Esophagus muscularis mucosa (tissue), 4 donors: ENCODE measurements at regions not wholly inside any gene's neighbourhood (a gene's known extent, or its start where the extent isn't known, plus 50 kb on each side); places are given as distances from the start of the nearest gene placed in this dataset.
A peak's percentile ranks its signal among the peaks of the same experiment; 100 is the strongest.

Experiments used
- DNase-seq: peaks from one replicate; pipeline ENCODE4 v3.0.0-alpha.2; 2017; ENCODE audit errors: extremely low spot score
- H3K27ac ChIP-seq, 4 donors: fragments of 200-600 bp; sonication (generic); replicated peaks in 1 of 4; 1 replicate in 3 of 4; 2 replicates in 1 of 4; pipeline ENCODE4 v1.5.1; 2016 to 2019; ENCODE audit warnings: mild to moderate bottlenecking in 1 of 4
- H3K27me3 ChIP-seq, 4 donors: fragments of 200-600 bp; sonication (generic); one replicate each; pipeline versions ENCODE4 v1.5.1 to v1.6.0; 2016 to 2019
- H3K36me3 ChIP-seq, 4 donors: fragments of 200-600 bp; sonication (generic); one replicate each; pipeline ENCODE4 v1.5.1; 2016 to 2019
- H3K4me1 ChIP-seq, 4 donors: fragments of 200-600 bp; sonication (generic); one replicate each; pipeline ENCODE4 v1.5.1; 2016 to 2019
- H3K4me3 ChIP-seq, 4 donors: fragments of 200-600 bp; sonication (generic); 1 replicate in 2 of 4; 2 replicates in 2 of 4; pipeline ENCODE4 v1.5.1; 2016 to 2019; ENCODE audit warnings: mild to moderate bottlenecking in 4 of 4, moderate library complexity in 1 of 4
- H3K9me3 ChIP-seq, 4 donors: fragments of 200-600 bp; sonication (generic); 1 replicate in 3 of 4; 2 replicates in 1 of 4; pipeline ENCODE4 v1.5.1; 2016 to 2019
- CTCF ChIP-seq, 3 experiments: fragments of 200-600 bp in 2 of 3; fragments of 450-650 bp in 1 of 3; sonication (generic) in 2 of 3; IDR thresholded peaks; one replicate each; pipeline ENCODE4 v1.5.1; 2017 to 2019; ENCODE audit warnings: antibody characterized with exemption in 3 of 3, mild to moderate bottlenecking in 2 of 3, moderate library complexity in 1 of 3
- EP300 ChIP-seq: sonication (generic); formaldehyde crosslinking; IDR thresholded peaks from one replicate; pipeline ENCODE4 v1.6.1; 2017; ENCODE audit warnings: antibody characterized with exemption
- POLR2A ChIP-seq: fragments of 450-650 bp; IDR thresholded peaks from one replicate; pipeline ENCODE4 v1.6.1; 2017; ENCODE audit warnings: antibody characterized with exemption, moderate library complexity, mild to moderate bottlenecking, low read depth
- POLR2AphosphoS5 ChIP-seq, 2 donors: sonication (generic); formaldehyde crosslinking; IDR thresholded peaks; one replicate each; pipeline ENCODE4 v1.6.1; 2017; ENCODE audit warnings: antibody characterized with exemption in 2 of 2
- WGBS: methylation state at CpG from one replicate; pipeline ENCODE4 v1.1.5; 2018; 5-methylcytosine and 5-hydroxymethylcytosine counted together
- intact Hi-C: fragments of 100-400 bp; cut with DNase I; formaldehyde crosslinking; loops from one replicate; pipeline ENCODE4 v1.15.1; 2023

- Histone ChIP-seq H3K27me3 (no peaks in the 10 kb centered on the region), H3K4me1 (peaks cover 14 to 18% (median 15%) of the 10 kb centered on the region in 4 donors), H3K36me3 (no peaks in the 10 kb centered on the region), H3K9me3 (no peaks in the 10 kb centered on the region), H3K4me3 (no peak overlapping the region), H3K27ac (peak overlapping the region in 1 of 4 donors; percentile 53)
- intact Hi-C loops = no loop called here
- DNase-seq = no peak
- TF ChIP-seq POLR2AphosphoS5 (IDR thresholded peaks at IDR 0.05) = no peak
- TF ChIP-seq EP300 = no peak
- TF ChIP-seq CTCF (IDR thresholded peaks at IDR 0.05) = no peak
- TF ChIP-seq POLR2A = no peak
- 84% methylated on average over 4 of the region's 4 CpGs for WGBS
These were observed 125.5 kb upstream of the ARHGAP5 start for GRCh38 chr14:31951638-31951964.

- Histone ChIP-seq H3K27ac (no peak overlapping the region), H3K4me3 (no peak overlapping the region), H3K36me3 (no peaks in the 10 kb centered on the region), H3K9me3 (no peaks in the 10 kb centered on the region), H3K27me3 (no peaks in the 10 kb centered on the region), H3K4me1 (peaks cover 14 to 18% (median 15%) of the 10 kb centered on the region in 4 donors)
- intact Hi-C loops = no loop called here
- TF ChIP-seq CTCF (IDR thresholded peaks at IDR 0.05) = no peak
- TF ChIP-seq POLR2A = no peak
- no peak for TF ChIP-seq EP300
- TF ChIP-seq POLR2AphosphoS5 (IDR thresholded peaks at IDR 0.05) = no peak
- 100% methylated on average over 1 of the region's 1 CpG for WGBS
- DNase-seq = no peak
These were observed 124.5 kb upstream of the ARHGAP5 start for GRCh38 chr14:31952573-31952972.

- Histone ChIP-seq H3K36me3 (no peaks in the 10 kb centered on the region), H3K4me3 (no peak overlapping the region), H3K9me3 (no peaks in the 10 kb centered on the region), H3K27ac (no peak overlapping the region), H3K4me1 (peaks cover 13 to 16% (median 14%) of the 10 kb centered on the region in 4 donors), H3K27me3 (no peaks in the 10 kb centered on the region)
- intact Hi-C loops = no loop called here
- TF ChIP-seq POLR2A (no peak), EP300 (no peak), CTCF (IDR thresholded peaks at IDR 0.05) (no peak), POLR2AphosphoS5 (IDR thresholded peaks at IDR 0.05) (no peak)
- WGBS = 94% methylated on average over 6 of the region's 6 CpGs
- no peak for DNase-seq
These were observed 123.9 kb upstream of the ARHGAP5 start for GRCh38 chr14:31953210-31953609.

- H3K27ac ChIP-seq = no peak overlapping the region
- H3K4me3 ChIP-seq = no peak overlapping the region
- intact Hi-C loops = no loop called here
- H3K9me3 ChIP-seq = no peaks in the 10 kb centered on the region
- no peaks in the 10 kb centered on the region for H3K27me3 ChIP-seq
- no peak for DNase-seq
- H3K4me1 ChIP-seq = peaks cover 13 to 16% (median 14%) of the 10 kb centered on the region in 4 donors
- no peaks in the 10 kb centered on the region for H3K36me3 ChIP-seq
- TF ChIP-seq POLR2A = no peak
- TF ChIP-seq EP300 = no peak
- no peak for TF ChIP-seq CTCF (IDR thresholded peaks at IDR 0.05)
- no peak for TF ChIP-seq POLR2AphosphoS5 (IDR thresholded peaks at IDR 0.05)
These were observed 122.1 kb upstream of the ARHGAP5 start for GRCh38 chr14:31954991-31955390.

GRCh38 chr14:31955936-31956579, 121.0 kb upstream of the ARHGAP5 start:
- intact Hi-C loops = no loop called here
- Histone ChIP-seq H3K36me3 (no peaks in the 10 kb centered on the region), H3K4me1 (peaks cover 5 to 6% (median 6%) of the 10 kb centered on the region in 4 donors), H3K4me3 (no peak overlapping the region), H3K9me3 (no peaks in the 10 kb centered on the region), H3K27me3 (no peaks in the 10 kb centered on the region), H3K27ac (no peak overlapping the region)
- 76% methylated on average over 5 of the region's 5 CpGs for WGBS
- no peak for TF ChIP-seq POLR2AphosphoS5 (IDR thresholded peaks at IDR 0.05)
- no peak for TF ChIP-seq POLR2A
- TF ChIP-seq EP300 = no peak
- no peak for TF ChIP-seq CTCF (IDR thresholded peaks at IDR 0.05)
- DNase-seq = no peak
